AG04450 (cell line): ENCODE measurements at regions not wholly inside any gene's neighbourhood (a gene's known extent, or its start where the extent isn't known, plus 50 kb on each side); places are given as distances from the start of the nearest gene placed in this dataset.

Experiments used
- CTCF ChIA-PET: fragments of 300-600, 350-600 bp; formaldehyde crosslinking; extraction: SDS; loops from one replicate; lab custom pipeline; 2022; ENCODE audit warnings: antibody characterized with exemption, inconsistent platforms; lab: Charles Lee
- POLR2A ChIA-PET: fragments of 350-600 bp; formaldehyde crosslinking; extraction: SDS; loops from one replicate; lab custom pipeline; 2021; ENCODE audit warnings: antibody characterized with exemption, inconsistent platforms; lab: Yijun Ruan, JAX
- DNase-seq: peaks from one replicate; pipeline ENCODE4 v3.0.0-alpha.2; 2011; ENCODE audit warnings: low read depth, low spot score
- H3K27ac ChIP-seq: one replicate; pipeline ENCODE4 v1.5.1; 2012; ENCODE audit warnings: low read depth, low read length, control low read depth
- H3K27me3 ChIP-seq: one replicate; pipeline ENCODE4 v1.6.0; 2012; ENCODE audit warnings: low read length; ENCODE audit not compliant: control insufficient read depth, insufficient read depth
- H3K4me3 ChIP-seq: 2 replicates; pipeline ENCODE4 v1.5.1; 2011; ENCODE audit warnings: mild to moderate bottlenecking, low read depth, low read length, control low read depth
- H3K9me3 ChIP-seq: 2 replicates; pipeline ENCODE4 v1.5.1; 2012; ENCODE audit warnings: low read length; ENCODE audit not compliant: control insufficient read depth, insufficient read depth
- CTCF ChIP-seq: IDR thresholded peaks from 2 replicates; pipeline ENCODE4 v1.5.1; 2011; ENCODE audit warnings: low read depth, low read length, control low read depth, inconsistent platforms

GRCh38 chr2:150700666-150701580 is 213.5 kb upstream of the RND3 start:
- POLR2A ChIA-PET = no interaction called here
- TF ChIP-seq CTCF = no peak
- H3K4me3 ChIP-seq = no peak overlapping the region
- H3K27ac ChIP-seq = no peak overlapping the region
- DNase-seq = no peak
- H3K9me3 ChIP-seq = no peaks in the 10 kb centered on the region
- H3K27me3 ChIP-seq = no peaks in the 10 kb centered on the region
- CTCF ChIA-PET = no interaction called here

GRCh38 chr2:150699218-150699617 is 211.8 kb upstream of the RND3 start:
- Histone ChIP-seq H3K9me3 (no peaks in the 10 kb centered on the region), H3K27ac (no peak overlapping the region), H3K4me3 (no peak overlapping the region), H3K27me3 (no peaks in the 10 kb centered on the region)
- ChIA-PET POLR2A (no interaction called here), CTCF (interaction anchor here (0.7 kb wide), 1 partner anchor 540 kb away, joined by 3 read pairs; no protein-coding TSS in a partner anchor)
- no peak for DNase-seq
- TF ChIP-seq CTCF = no peak

- Histone ChIP-seq H3K9me3 (no peaks in the 10 kb centered on the region), H3K4me3 (no peak overlapping the region), H3K27ac (peak overlapping the region; percentile 34), H3K27me3 (no peaks in the 10 kb centered on the region)
- no peak for TF ChIP-seq CTCF
- no peak for DNase-seq
- CTCF ChIA-PET = no interaction called here
- POLR2A ChIA-PET = no interaction called here
Observed at GRCh38 chr2:150698016-150698661, 210.7 kb upstream of the RND3 start.

- TF ChIP-seq CTCF = no peak
- no peak overlapping the region for H3K4me3 ChIP-seq
- DNase-seq = no peak
- no peak overlapping the region for H3K27ac ChIP-seq
- no peaks in the 10 kb centered on the region for H3K9me3 ChIP-seq
- ChIA-PET POLR2A (no interaction called here), CTCF (interaction anchor here (1.2 kb wide), 1 partner anchor 79 kb away, joined by 3 read pairs; no protein-coding TSS in a partner anchor)
- H3K27me3 ChIP-seq = no peaks in the 10 kb centered on the region
Observed at GRCh38 chr2:150697596-150697995, 210.1 kb upstream of the RND3 start.
